ENCODE measurements at regions not wholly inside any gene's neighbourhood (a gene's known extent, or its start where the extent isn't known, plus 50 kb on each side); places are given as distances from the start of the nearest gene placed in this dataset.

- TF ChIP-seq MYNN (CRISPR knock-in tag; IDR thresholded peaks at IDR 0.05; ENCODE audit: low read depth) (no peak), ZFP1 (CRISPR knock-in tag; IDR thresholded peaks at IDR 0.05) (no peak), ZNF263 (CRISPR knock-in tag; IDR thresholded peaks at IDR 0.05) (no peak), POLR2A (IDR thresholded peaks at IDR 0.05; ENCODE audit: insufficient read depth in 1 of 2, low read depth in 2 of 2, low read length in 2 of 2) (no peak), HDAC6 (IDR thresholded peaks at IDR 0.05; ENCODE audit: low read depth, low read length) (no peak), ARHGAP35 (CRISPR knock-in tag; IDR thresholded peaks at IDR 0.05; ENCODE audit: borderline replicate concordance) (no peak), CTCF (CRISPR knock-in tag; IDR thresholded peaks at IDR 0.05) (no peak), YY1 (IDR thresholded peaks at IDR 0.05; ENCODE audit: insufficient read depth, insufficient replicate concordance, low read depth, low read length) (no peak), POLR2AphosphoS2 (IDR thresholded peaks at IDR 0.05; ENCODE audit: low read depth, low read length) (no peak), MAFK (conservative IDR thresholded peaks at IDR 0.05 in 1 of 2, IDR thresholded peaks at IDR 0.05 in 1 of 2; ENCODE audit: low read length in 2 of 2) (no peak), ZNF616 (CRISPR knock-in tag; IDR thresholded peaks at IDR 0.05; ENCODE audit: low read depth) (no peak), PBX3 (CRISPR knock-in tag; IDR thresholded peaks at IDR 0.05; ENCODE audit: borderline replicate concordance) (no peak), KDM2A (CRISPR knock-in tag; IDR thresholded peaks at IDR 0.05; ENCODE audit: borderline replicate concordance, low read depth) (no peak)
Observed at GRCh38 chr13:87122551-87122950, 548.6 kb upstream of the SLITRK5 start.

All from HepG2 (cell line).